ENCODE measurements at regions not wholly inside any gene's neighbourhood (a gene's known extent, or its start where the extent isn't known, plus 50 kb on each side); places are given as distances from the start of the nearest gene placed in this dataset.

DNA sequence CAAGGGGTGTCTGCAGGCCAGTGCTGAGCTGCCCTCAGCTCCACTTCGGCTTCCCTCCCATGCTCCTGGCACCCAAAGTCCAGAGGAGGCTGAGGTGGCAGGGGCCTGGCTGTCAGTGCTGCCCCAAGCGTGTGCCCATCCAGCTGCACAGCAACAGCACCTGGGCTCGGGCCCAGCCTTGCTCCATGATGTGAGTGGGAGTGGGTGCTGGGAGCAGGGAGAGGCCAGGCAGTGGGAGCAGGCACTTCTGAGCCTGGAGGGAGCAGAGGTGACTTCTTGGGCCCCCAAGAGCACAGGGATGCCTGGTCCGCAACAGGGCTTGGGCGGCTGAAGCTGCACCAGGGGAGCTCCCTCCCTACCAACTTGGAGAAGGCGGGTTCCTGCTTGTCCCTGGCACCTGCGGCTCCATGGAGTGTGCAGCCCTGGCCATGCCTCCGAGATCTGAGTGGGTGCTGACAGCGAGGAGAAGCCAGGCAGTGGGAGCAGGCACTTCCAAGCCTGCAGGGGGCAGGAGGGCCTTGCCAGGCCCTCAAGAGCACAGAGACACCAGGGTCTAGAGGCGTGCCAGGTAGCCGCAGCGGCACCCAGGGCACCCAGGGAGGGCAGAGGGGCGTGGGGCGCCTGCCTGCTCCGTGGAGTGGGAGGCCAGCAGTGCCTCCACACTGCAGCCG lies 366.7 kb upstream of the SGO1 start:
- Histone ChIP-seq H2BK15ac (ENCODE audit: low read depth, low read length) (no peak overlapping the region), H2BK120ac (ENCODE audit: low read depth, low read length) (no peak overlapping the region), H3K4me1 (ENCODE audit: control insufficient read depth, insufficient read depth, low read length) (no peaks in the 10 kb centered on the region), H3K23ac (ENCODE audit: low read depth, low read length) (no peak overlapping the region), H3K14ac (replicated peaks; ENCODE audit: low read depth, low read length) (no peak overlapping the region), H2AK9ac (replicated peaks; ENCODE audit: low read depth, low read length, poor library complexity) (no peak overlapping the region), H3K9me3 (ENCODE audit: control insufficient read depth, insufficient read depth, low read length) (0 out of 2 replicates have a peak, but pooled peaks cover 2% of the 10 kb centered on the region), H3K4ac (ENCODE audit: low read depth, low read length) (no peak overlapping the region), H3K9ac (ENCODE audit: low read depth, low read length) (no peak overlapping the region), H4K91ac (ENCODE audit: insufficient read depth, low read depth, low read length) (no peak overlapping the region), H2BK20ac (ENCODE audit: low read depth, low read length) (no peak overlapping the region), H3K27me3 (ENCODE audit: control insufficient read depth, insufficient read depth, low read length) (no peaks in the 10 kb centered on the region), H3K18ac (ENCODE audit: low read depth, low read length) (no peak overlapping the region), H3K36me3 (ENCODE audit: control insufficient read depth, insufficient read depth, low read length) (no peaks in the 10 kb centered on the region), H3K79me1 (ENCODE audit: low read depth in 1 of 2, low read length in 2 of 2) (no peaks in the 10 kb centered on the region), H4K5ac (ENCODE audit: low read depth, low read length) (no peak overlapping the region), H3K4me3 (ENCODE audit: insufficient read depth, low read depth, low read length) (no peak overlapping the region), H3K56ac (ENCODE audit: extremely low read depth, insufficient read depth, low read length) (no peak overlapping the region), H4K20me1 (ENCODE audit: insufficient read depth, low read length) (no peaks in the 10 kb centered on the region), H3K27ac (ENCODE audit: insufficient read depth, low read length) (no peak overlapping the region), H4K8ac (ENCODE audit: low read depth in 2 of 2, low read length in 2 of 2) (no peak overlapping the region), H2AFZ (replicated peaks; ENCODE audit: low read length, poor library complexity) (no peak overlapping the region), H2BK5ac (ENCODE audit: low read depth, low read length, poor library complexity, severe bottlenecking) (no peak overlapping the region), H3K4me2 (ENCODE audit: low read depth, low read length) (no peak overlapping the region), H2AK5ac (ENCODE audit: low read depth, low read length) (no peak overlapping the region), H3K9me1 (ENCODE audit: insufficient read depth, low read length) (no peaks in the 10 kb centered on the region)
- TF ChIP-seq MXI1 (IDR thresholded peaks at IDR 0.05; ENCODE audit: borderline replicate concordance, low read depth, low read length) (no peak), MAZ (IDR thresholded peaks at IDR 0.05; ENCODE audit: borderline replicate concordance, low read depth, low read length) (no peak), BHLHE40 (IDR thresholded peaks at IDR 0.05; ENCODE audit: low read depth, low read length) (no peak), MAFK (IDR thresholded peaks at IDR 0.05; ENCODE audit: low read depth, low read length) (no peak), NFE2L2 (IDR thresholded peaks at IDR 0.05; ENCODE audit: low read depth, low read length) (no peak), CEBPB (IDR thresholded peaks at IDR 0.05; ENCODE audit: low read depth, low read length) (no peak), RFX5 (IDR thresholded peaks at IDR 0.05; ENCODE audit: low read depth, low read length) (no peak), RCOR1 (IDR thresholded peaks at IDR 0.05; ENCODE audit: insufficient replicate concordance, low read length) (no peak), POLR2A (IDR thresholded peaks at IDR 0.05; ENCODE audit: low read depth, low read length) (no peak), CHD1 (IDR thresholded peaks at IDR 0.05; ENCODE audit: low read depth, low read length) (no peak), SMC3 (IDR thresholded peaks at IDR 0.05; ENCODE audit: low read depth, low read length) (no peak), RAD21 (IDR thresholded peaks at IDR 0.05; ENCODE audit: low read length) (no peak), FOS (IDR thresholded peaks at IDR 0.05; ENCODE audit: low read depth, low read length) (no peak)
- TF ChIP-seq, protein P1, sequence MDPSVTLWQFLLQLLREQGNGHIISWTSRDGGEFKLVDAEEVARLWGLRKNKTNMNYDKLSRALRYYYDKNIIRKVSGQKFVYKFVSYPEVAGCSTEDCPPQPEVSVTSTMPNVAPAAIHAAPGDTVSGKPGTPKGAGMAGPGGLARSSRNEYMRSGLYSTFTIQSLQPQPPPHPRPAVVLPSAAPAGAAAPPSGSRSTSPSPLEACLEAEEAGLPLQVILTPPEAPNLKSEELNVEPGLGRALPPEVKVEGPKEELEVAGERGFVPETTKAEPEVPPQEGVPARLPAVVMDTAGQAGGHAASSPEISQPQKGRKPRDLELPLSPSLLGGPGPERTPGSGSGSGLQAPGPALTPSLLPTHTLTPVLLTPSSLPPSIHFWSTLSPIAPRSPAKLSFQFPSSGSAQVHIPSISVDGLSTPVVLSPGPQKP (IDR thresholded peaks at IDR 0.05; ENCODE audit: borderline replicate concordance, low read depth, low read length), result no peak
- TF ChIP-seq, protein P2, sequence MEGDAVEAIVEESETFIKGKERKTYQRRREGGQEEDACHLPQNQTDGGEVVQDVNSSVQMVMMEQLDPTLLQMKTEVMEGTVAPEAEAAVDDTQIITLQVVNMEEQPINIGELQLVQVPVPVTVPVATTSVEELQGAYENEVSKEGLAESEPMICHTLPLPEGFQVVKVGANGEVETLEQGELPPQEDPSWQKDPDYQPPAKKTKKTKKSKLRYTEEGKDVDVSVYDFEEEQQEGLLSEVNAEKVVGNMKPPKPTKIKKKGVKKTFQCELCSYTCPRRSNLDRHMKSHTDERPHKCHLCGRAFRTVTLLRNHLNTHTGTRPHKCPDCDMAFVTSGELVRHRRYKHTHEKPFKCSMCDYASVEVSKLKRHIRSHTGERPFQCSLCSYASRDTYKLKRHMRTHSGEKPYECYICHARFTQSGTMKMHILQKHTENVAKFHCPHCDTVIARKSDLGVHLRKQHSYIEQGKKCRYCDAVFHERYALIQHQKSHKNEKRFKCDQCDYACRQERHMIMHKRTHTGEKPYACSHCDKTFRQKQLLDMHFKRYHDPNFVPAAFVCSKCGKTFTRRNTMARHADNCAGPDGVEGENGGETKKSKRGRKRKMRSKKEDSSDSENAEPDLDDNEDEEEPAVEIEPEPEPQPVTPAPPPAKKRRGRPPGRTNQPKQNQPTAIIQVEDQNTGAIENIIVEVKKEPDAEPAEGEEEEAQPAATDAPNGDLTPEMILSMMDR (conservative IDR thresholded peaks at IDR 0.05; ENCODE audit: low read depth, low read length), result no peak
- TF ChIP-seq, protein P3, sequence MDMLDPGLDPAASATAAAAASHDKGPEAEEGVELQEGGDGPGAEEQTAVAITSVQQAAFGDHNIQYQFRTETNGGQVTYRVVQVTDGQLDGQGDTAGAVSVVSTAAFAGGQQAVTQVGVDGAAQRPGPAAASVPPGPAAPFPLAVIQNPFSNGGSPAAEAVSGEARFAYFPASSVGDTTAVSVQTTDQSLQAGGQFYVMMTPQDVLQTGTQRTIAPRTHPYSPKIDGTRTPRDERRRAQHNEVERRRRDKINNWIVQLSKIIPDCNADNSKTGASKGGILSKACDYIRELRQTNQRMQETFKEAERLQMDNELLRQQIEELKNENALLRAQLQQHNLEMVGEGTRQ (IDR thresholded peaks at IDR 0.05; ENCODE audit: low read depth, low read length), result no peak
- DNase-seq (no peak), ATAC-seq (ENCODE audit: low read depth) (no peak)
- ChIA-PET POLR2A (ENCODE audit: unreplicated experiment) (interaction anchor here (0.6 kb wide), 1 partner anchor 432 kb away, joined by 4 read pairs; no protein-coding TSS in a partner anchor), CTCF (no interaction called here)
- BruUV-seq (replicated peaks), result no TSS peak
- intact Hi-C loops (cut with micrococcal nuclease) (no loop called here), dilution Hi-C loops (cut with HindIII; ENCODE audit: low sequenced_read_pairs, unreplicated experiment) (no loop called here), in situ Hi-C loops (cut with MboI; ENCODE audit: low sequenced_read_pairs) (no loop called here)
- 50% methylated on average over 1 of the region's 16 CpGs; no CpG with 5 or more reads in 1 of the 2 experiments for WGBS, 2 experiments (ENCODE audit: extremely low coverage in 2 of 2, insufficient read length in 1 of 2)
